B cell (primary cell): ENCODE measurements at regions not wholly inside any gene's neighbourhood (a gene's known extent, or its start where the extent isn't known, plus 50 kb on each side); places are given as distances from the start of the nearest gene placed in this dataset.

ENCODE experiments used
- ATAC-seq: fragments of 200-7000 bp; cut with Tn5 transposase; one replicate; pipeline ENCODE4 v1.10.0; 2021; ENCODE audit warnings: low read depth, mild to moderate bottlenecking, moderate number of reproducible peaks, moderate library complexity
- CTCF ChIA-PET: fragments of 350-600 bp; sonication (Branson Sonifier 250); formaldehyde crosslinking; loops from one replicate; lab custom pipeline; 2021; ENCODE audit warnings: antibody characterized with exemption, inconsistent platforms; lab: Charles Lee
- POLR2A ChIA-PET: fragments of 350-600 bp; sonication (Branson Sonifier 250); formaldehyde crosslinking; loops from one replicate; lab custom pipeline; 2021; ENCODE audit warnings: antibody characterized with exemption; lab: Charles Lee
- DNase-seq: peaks from one replicate; pipeline ENCODE4 v3.0.0; 2013
- H2AFZ ChIP-seq: 2 replicates; pipeline ENCODE4 v1.6.1; 2012; ENCODE audit warnings: mild to moderate bottlenecking, low read depth, low read length; ENCODE audit not compliant: insufficient read depth, poor library complexity, severe bottlenecking
- H3K27ac ChIP-seq, 2 donors: 1 replicate in 1 of 2; 2 replicates in 1 of 2; pipeline ENCODE4 v1.5.1; 2012 to 2013; ENCODE audit warnings: low read length in 2 of 2, mild to moderate bottlenecking in 2 of 2, moderate library complexity in 1 of 2
- H3K27me3 ChIP-seq, 4 experiments: fragments of 200-600 bp in 1 of 4; sonication (generic) in 1 of 4; replicated peaks in 1 of 4; 1 replicate in 2 of 4; 2 replicates in 2 of 4; pipeline versions ENCODE4 v1.6.1 to v1.7.0; 2013 to 2016; ENCODE audit warnings: low read length in 3 of 4, mild to moderate bottlenecking in 2 of 4, mixed read lengths in 1 of 4, moderate library complexity in 1 of 4; ENCODE audit not compliant: insufficient read depth in 4 of 4, control insufficient read depth in 3 of 4; ENCODE audit errors: control extremely low read depth in 1 of 4
- H3K36me3 ChIP-seq, 2 experiments: replicated peaks in 1 of 2; 1 replicate in 1 of 2; 2 replicates in 1 of 2; pipeline versions ENCODE4 v1.6.1 to v1.7.1; 2013; ENCODE audit warnings: low read length in 1 of 2; ENCODE audit not compliant: insufficient read depth in 2 of 2, control insufficient read depth in 1 of 2; ENCODE audit errors: control extremely low read depth in 1 of 2, extremely low read depth in 1 of 2
- H3K4me1 ChIP-seq, 2 donors: fragments of 200-600 bp in 1 of 2; sonication (generic) in 1 of 2; 1 replicate in 1 of 2; 2 replicates in 1 of 2; pipeline versions ENCODE4 v1.5.1 to v1.6.1; 2013 to 2017; ENCODE audit warnings: low read length in 2 of 2; ENCODE audit not compliant: control insufficient read depth in 2 of 2, insufficient read depth in 2 of 2
- H3K4me2 ChIP-seq: replicated peaks from 2 replicates; pipeline ENCODE3; 2012; ENCODE audit warnings: mild to moderate bottlenecking, low read depth, low read length; ENCODE audit not compliant: poor library complexity, severe bottlenecking
- H3K4me3 ChIP-seq, 5 experiments: fragments of 200-600 bp in 1 of 5; sonication (generic) in 1 of 5; 1 replicate in 3 of 5; 2 replicates in 2 of 5; pipeline versions ENCODE4 v1.5.1 to v1.7.0; 2011 to 2016; ENCODE audit warnings: low read length in 4 of 5, mild to moderate bottlenecking in 4 of 5, low read depth in 2 of 5, control low read depth in 1 of 5, moderate library complexity in 1 of 5; ENCODE audit not compliant: insufficient read depth in 1 of 5; ENCODE audit errors: control extremely low read depth in 1 of 5, extremely low read depth in 1 of 5
- H3K79me2 ChIP-seq: fragments of 200-600 bp; sonication (generic); one replicate; pipeline ENCODE4 v1.6.0; 2016; ENCODE audit warnings: low read length; ENCODE audit not compliant: control insufficient read depth, insufficient read depth
- H3K9ac ChIP-seq: fragments of 200-600 bp; sonication (generic); 2 replicates; pipeline ENCODE4 v1.6.1; 2017; ENCODE audit warnings: mild to moderate bottlenecking, low read length, moderate library complexity
- H3K9me3 ChIP-seq, 3 donors: one replicate each; pipeline versions ENCODE4 v1.6.1 to v1.7.1; 2013; ENCODE audit warnings: low read length in 2 of 3; ENCODE audit not compliant: control insufficient read depth in 2 of 3, insufficient read depth in 1 of 3; ENCODE audit errors: control extremely low read depth in 1 of 3
- H4K20me1 ChIP-seq: 2 replicates; pipeline ENCODE4 v1.6.0; 2012; ENCODE audit warnings: mild to moderate bottlenecking, low read length; ENCODE audit not compliant: insufficient read depth, control insufficient read depth, poor library complexity, severe bottlenecking
- H3K27ac Mint-ChIP-seq: one replicate; pipeline ENCODE4 v1.8.0; 2021; ENCODE audit warnings: mixed read lengths
- H3K27me3 Mint-ChIP-seq: one replicate; pipeline ENCODE4 v1.8.0; 2021; ENCODE audit warnings: mixed read lengths
- H3K4me1 Mint-ChIP-seq: one replicate; pipeline ENCODE4 v1.8.0; 2021; ENCODE audit warnings: mixed read lengths
- H3K4me3 Mint-ChIP-seq: one replicate; pipeline ENCODE4 v1.8.0; 2021; ENCODE audit warnings: mixed read lengths
- H3K9me3 Mint-ChIP-seq: one replicate; pipeline ENCODE4 v1.8.0; 2022; ENCODE audit warnings: mixed read lengths; ENCODE audit not compliant: insufficient read depth
- EZH2 ChIP-seq: IDR thresholded peaks from 2 replicates; pipeline ENCODE4 v1.6.1; 2012; ENCODE audit warnings: borderline replicate concordance, low read depth, mild to moderate bottlenecking, moderate library complexity, low read length; ENCODE audit not compliant: insufficient read depth, poor library complexity, severe bottlenecking
- WGBS: methylation state at CpG from one replicate; pipeline ENCODE4 v1.1.5; 2013; ENCODE audit warnings: missing lambda C conversion rate; ENCODE audit not compliant: insufficient coverage; 5-methylcytosine and 5-hydroxymethylcytosine counted together
- intact Hi-C: fragments of 100-400 bp; cut with micrococcal nuclease; formaldehyde crosslinking; loops from one replicate; pipeline ENCODE4 v1.10.0; 2022
- TF ChIP-seq, protein P1 (sequence below): fragments of 200-600 bp; IDR thresholded peaks from one replicate; pipeline ENCODE4 v1.8.0; 2022; ENCODE audit warnings: antibody characterized with exemption, mild to moderate bottlenecking

DNA sequence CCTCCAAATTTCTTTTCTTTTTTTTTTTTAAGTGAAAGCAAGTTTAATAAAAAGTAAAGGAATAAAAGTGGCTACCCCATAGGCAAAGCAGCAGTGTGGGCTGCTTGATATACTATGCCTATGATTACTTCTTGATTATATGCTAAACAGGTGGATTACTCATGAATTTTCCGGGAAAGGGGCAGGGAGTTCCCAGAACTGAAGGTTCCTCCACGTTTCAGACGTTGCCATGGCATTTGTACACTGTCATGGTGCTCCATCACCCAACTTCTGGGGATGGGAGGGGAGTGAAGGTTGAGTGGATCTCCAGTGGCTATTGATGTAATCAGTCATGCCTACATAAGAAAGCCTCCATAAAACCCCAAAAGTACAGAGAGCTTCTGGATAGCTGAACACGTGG, 176.2 kb downstream of the CYP26B1 start:
- Histone ChIP-seq H3K4me3 (no peak overlapping the region), H3K9me3 (no peaks in the 10 kb centered on the region), H3K36me3 (no peaks in the 10 kb centered on the region), H3K4me2 (no peak overlapping the region), H3K27ac (no peak overlapping the region), H3K4me1 (no peaks in the 10 kb centered on the region), H3K27me3 (no peaks in the 10 kb centered on the region), H4K20me1 (no peaks in the 10 kb centered on the region), H3K79me2 (no peaks in the 10 kb centered on the region), H2AFZ (no peak overlapping the region), H3K9ac (no peak overlapping the region)
- H3K4me1 Mint-ChIP-seq = no peaks in the 10 kb centered on the region
- no peak overlapping the region for H3K4me3 Mint-ChIP-seq
- WGBS = 48% methylated on average over 3 of the region's 4 CpGs
- peaks cover 7% of the 10 kb centered on the region for H3K27me3 Mint-ChIP-seq
- no peaks in the 10 kb centered on the region for H3K9me3 Mint-ChIP-seq
- DNase-seq (no peak), ATAC-seq (no peak)
- intact Hi-C loops = no loop called here
- no peak overlapping the region for H3K27ac Mint-ChIP-seq
- TF ChIP-seq, protein P1, sequence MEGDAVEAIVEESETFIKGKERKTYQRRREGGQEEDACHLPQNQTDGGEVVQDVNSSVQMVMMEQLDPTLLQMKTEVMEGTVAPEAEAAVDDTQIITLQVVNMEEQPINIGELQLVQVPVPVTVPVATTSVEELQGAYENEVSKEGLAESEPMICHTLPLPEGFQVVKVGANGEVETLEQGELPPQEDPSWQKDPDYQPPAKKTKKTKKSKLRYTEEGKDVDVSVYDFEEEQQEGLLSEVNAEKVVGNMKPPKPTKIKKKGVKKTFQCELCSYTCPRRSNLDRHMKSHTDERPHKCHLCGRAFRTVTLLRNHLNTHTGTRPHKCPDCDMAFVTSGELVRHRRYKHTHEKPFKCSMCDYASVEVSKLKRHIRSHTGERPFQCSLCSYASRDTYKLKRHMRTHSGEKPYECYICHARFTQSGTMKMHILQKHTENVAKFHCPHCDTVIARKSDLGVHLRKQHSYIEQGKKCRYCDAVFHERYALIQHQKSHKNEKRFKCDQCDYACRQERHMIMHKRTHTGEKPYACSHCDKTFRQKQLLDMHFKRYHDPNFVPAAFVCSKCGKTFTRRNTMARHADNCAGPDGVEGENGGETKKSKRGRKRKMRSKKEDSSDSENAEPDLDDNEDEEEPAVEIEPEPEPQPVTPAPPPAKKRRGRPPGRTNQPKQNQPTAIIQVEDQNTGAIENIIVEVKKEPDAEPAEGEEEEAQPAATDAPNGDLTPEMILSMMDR = no peak
- no peak for TF ChIP-seq EZH2
- CTCF ChIA-PET = no interaction called here
- POLR2A ChIA-PET = no interaction called here

DNA sequence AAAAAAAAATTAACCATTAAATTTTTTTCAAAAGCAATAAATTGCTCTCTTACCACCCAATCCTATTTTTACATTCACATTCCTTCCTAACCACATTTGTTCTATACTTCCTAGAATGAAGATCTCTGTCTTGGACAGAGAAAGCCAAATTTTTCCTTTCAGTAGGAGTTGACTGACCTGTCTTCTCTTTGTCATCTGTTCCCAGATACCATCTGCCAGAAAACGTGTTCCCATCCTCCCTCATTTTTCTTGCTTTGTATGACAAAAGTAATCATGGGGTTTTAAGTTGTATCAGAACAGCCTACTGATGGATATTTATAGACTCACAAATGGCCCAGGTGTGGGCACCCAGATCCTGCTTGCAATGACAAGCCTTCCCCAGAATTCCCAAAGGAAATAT, 182.1 kb downstream of the CYP26B1 start:
- Histone ChIP-seq H3K36me3 (no peaks in the 10 kb centered on the region), H3K9ac (no peak overlapping the region), H4K20me1 (no peaks in the 10 kb centered on the region), H3K4me3 (no peak overlapping the region), H3K4me1 (no peaks in the 10 kb centered on the region), H3K9me3 (peaks cover 0 to 9% (median 0%) of the 10 kb centered on the region in 3 donors), H3K79me2 (no peaks in the 10 kb centered on the region), H3K4me2 (no peak overlapping the region), H3K27ac (no peak overlapping the region), H3K27me3 (peaks cover 0 to 6% (median 0%) of the 10 kb centered on the region in 4 experiments), H2AFZ (no peak overlapping the region)
- CTCF ChIA-PET = no interaction called here
- no peak for DNase-seq
- intact Hi-C loops = no loop called here
- Mint-ChIP-seq H3K9me3 (no peaks in the 10 kb centered on the region), H3K4me3 (no peak overlapping the region), H3K4me1 (no peaks in the 10 kb centered on the region), H3K27ac (no peak overlapping the region), H3K27me3 (peaks cover 5% of the 10 kb centered on the region)
- WGBS = no CpG with 5 or more reads among the region's 1 CpG
- POLR2A ChIA-PET = no interaction called here
- ATAC-seq = no peak
- TF ChIP-seq, protein P1 = no peak
- no peak for TF ChIP-seq EZH2
